ENCODE measurements at regions not wholly inside any gene's neighbourhood (a gene's known extent, or its start where the extent isn't known, plus 50 kb on each side); places are given as distances from the start of the nearest gene placed in this dataset.
A peak's percentile ranks its signal among the peaks of the same experiment; 100 is the strongest.

DNA sequence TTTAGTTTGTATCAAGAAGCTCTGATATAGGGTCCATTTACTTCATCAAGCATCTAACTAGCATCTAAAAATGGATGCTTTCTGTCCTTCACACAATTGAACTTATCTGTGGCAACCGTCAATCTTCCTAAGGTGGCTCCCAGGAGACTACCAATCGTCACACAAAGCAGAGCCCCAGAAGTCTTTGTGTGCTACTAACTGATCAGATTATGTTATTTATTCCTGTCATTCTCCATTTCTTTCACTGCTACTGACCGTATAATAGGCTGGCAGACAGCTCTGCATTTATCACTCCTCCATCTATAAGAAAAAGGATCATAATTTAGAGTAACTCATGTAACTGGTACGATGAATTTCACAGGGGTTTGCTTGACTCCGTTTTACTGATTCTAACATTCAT, 585.0 kb upstream of the NXPH2 start:
- peak overlapping the region; percentile 18 for H3K4me2 ChIP-seq (ENCODE audit: low read length)
- no peaks in the 10 kb centered on the region for H3K9me2 ChIP-seq (ENCODE audit: insufficient read depth, low read length)
- no peaks in the 10 kb centered on the region for H3K79me2 ChIP-seq (replicated peaks; ENCODE audit: insufficient read depth, low read length)
- H3K9ac ChIP-seq (ENCODE audit: low read length), result no peak overlapping the region
- no peak overlapping the region for H2AFZ ChIP-seq (ENCODE audit: low read depth, low read length)
- no peak for TF ChIP-seq TAF1 (IDR thresholded peaks at IDR 0.05; ENCODE audit: low read depth)
- no peak for TF ChIP-seq SMC3 (conservative IDR thresholded peaks at IDR 0.05; ENCODE audit: poor library complexity)
- no peak for TF ChIP-seq MXI1 (conservative IDR thresholded peaks at IDR 0.05; ENCODE audit: poor library complexity, severe bottlenecking)
- peak; percentile 90 for TF ChIP-seq POLR2AphosphoS5 (IDR thresholded peaks at IDR 0.05)
- TF ChIP-seq, protein P1, sequence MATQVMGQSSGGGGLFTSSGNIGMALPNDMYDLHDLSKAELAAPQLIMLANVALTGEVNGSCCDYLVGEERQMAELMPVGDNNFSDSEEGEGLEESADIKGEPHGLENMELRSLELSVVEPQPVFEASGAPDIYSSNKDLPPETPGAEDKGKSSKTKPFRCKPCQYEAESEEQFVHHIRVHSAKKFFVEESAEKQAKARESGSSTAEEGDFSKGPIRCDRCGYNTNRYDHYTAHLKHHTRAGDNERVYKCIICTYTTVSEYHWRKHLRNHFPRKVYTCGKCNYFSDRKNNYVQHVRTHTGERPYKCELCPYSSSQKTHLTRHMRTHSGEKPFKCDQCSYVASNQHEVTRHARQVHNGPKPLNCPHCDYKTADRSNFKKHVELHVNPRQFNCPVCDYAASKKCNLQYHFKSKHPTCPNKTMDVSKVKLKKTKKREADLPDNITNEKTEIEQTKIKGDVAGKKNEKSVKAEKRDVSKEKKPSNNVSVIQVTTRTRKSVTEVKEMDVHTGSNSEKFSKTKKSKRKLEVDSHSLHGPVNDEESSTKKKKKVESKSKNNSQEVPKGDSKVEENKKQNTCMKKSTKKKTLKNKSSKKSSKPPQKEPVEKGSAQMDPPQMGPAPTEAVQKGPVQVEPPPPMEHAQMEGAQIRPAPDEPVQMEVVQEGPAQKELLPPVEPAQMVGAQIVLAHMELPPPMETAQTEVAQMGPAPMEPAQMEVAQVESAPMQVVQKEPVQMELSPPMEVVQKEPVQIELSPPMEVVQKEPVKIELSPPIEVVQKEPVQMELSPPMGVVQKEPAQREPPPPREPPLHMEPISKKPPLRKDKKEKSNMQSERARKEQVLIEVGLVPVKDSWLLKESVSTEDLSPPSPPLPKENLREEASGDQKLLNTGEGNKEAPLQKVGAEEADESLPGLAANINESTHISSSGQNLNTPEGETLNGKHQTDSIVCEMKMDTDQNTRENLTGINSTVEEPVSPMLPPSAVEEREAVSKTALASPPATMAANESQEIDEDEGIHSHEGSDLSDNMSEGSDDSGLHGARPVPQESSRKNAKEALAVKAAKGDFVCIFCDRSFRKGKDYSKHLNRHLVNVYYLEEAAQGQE (IDR thresholded peaks at IDR 0.05; ENCODE audit: borderline replicate concordance), result no peak
- peak; percentile 92 for TF ChIP-seq EP300 (conservative IDR thresholded peaks at IDR 0.05; ENCODE audit: poor library complexity, severe bottlenecking)
- TF ChIP-seq EZH2 (IDR thresholded peaks at IDR 0.05; ENCODE audit: borderline replicate concordance, insufficient read depth, low read length, poor library complexity, severe bottlenecking), result no peak
- TF ChIP-seq RAD21 (conservative IDR thresholded peaks at IDR 0.05), result no peak
- TF ChIP-seq, protein P2, sequence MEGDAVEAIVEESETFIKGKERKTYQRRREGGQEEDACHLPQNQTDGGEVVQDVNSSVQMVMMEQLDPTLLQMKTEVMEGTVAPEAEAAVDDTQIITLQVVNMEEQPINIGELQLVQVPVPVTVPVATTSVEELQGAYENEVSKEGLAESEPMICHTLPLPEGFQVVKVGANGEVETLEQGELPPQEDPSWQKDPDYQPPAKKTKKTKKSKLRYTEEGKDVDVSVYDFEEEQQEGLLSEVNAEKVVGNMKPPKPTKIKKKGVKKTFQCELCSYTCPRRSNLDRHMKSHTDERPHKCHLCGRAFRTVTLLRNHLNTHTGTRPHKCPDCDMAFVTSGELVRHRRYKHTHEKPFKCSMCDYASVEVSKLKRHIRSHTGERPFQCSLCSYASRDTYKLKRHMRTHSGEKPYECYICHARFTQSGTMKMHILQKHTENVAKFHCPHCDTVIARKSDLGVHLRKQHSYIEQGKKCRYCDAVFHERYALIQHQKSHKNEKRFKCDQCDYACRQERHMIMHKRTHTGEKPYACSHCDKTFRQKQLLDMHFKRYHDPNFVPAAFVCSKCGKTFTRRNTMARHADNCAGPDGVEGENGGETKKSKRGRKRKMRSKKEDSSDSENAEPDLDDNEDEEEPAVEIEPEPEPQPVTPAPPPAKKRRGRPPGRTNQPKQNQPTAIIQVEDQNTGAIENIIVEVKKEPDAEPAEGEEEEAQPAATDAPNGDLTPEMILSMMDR (IDR thresholded peaks at IDR 0.05; ENCODE audit: poor library complexity, severe bottlenecking), result no peak
- H3F3A ChIP-seq (ENCODE audit: insufficient read depth, low read length, poor library complexity, severe bottlenecking), result peaks cover 4% of the 10 kb centered on the region
- H4K20me1 ChIP-seq (ENCODE audit: insufficient read depth), result no peaks in the 10 kb centered on the region
- no peaks in the 10 kb centered on the region for H3K36me3 ChIP-seq (ENCODE audit: insufficient read depth, low read length)
- H3K27me3 ChIP-seq (ENCODE audit: insufficient read depth, low read depth, low read length), result no peaks in the 10 kb centered on the region
- H3K4me3 ChIP-seq (ENCODE audit: low read length), result peak overlapping the region; percentile 36
- no peaks in the 10 kb centered on the region for H3K9me3 ChIP-seq (ENCODE audit: low read length)
- H3K27ac ChIP-seq (ENCODE audit: low read length), result peak overlapping the region; percentile 59

DNA sequence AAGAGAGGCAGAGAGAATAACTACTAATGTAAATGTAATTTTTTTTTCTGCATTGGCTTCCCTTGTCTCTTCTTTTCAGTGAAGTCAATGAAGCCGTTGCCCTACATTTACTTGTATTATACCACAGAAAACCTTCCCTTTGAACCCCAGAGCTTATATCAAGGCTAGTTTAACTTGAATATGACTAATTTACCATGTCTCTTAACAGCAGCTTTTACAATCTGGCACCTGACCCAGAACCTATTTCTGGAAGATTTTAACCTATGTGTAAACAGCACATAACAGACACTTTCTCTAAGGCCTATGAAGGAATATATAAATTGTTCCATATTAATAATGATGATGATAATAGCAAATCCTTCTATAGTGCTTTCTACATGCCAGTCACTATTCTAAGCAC, 580.5 kb upstream of the NXPH2 start:
- Histone ChIP-seq H3K9me2 (ENCODE audit: insufficient read depth, low read length) (no peaks in the 10 kb centered on the region), H3K4me2 (ENCODE audit: low read length) (no peak overlapping the region), H3K79me2 (replicated peaks; ENCODE audit: insufficient read depth, low read length) (no peaks in the 10 kb centered on the region), H3K36me3 (ENCODE audit: insufficient read depth, low read length) (no peaks in the 10 kb centered on the region), H3K27ac (ENCODE audit: low read length) (no peak overlapping the region), H2AFZ (ENCODE audit: low read depth, low read length) (no peak overlapping the region), H3K27me3 (ENCODE audit: insufficient read depth, low read depth, low read length) (no peaks in the 10 kb centered on the region), H4K20me1 (ENCODE audit: insufficient read depth) (no peaks in the 10 kb centered on the region), H3F3A (ENCODE audit: insufficient read depth, low read length, poor library complexity, severe bottlenecking) (peaks cover 4% of the 10 kb centered on the region), H3K9me3 (ENCODE audit: low read length) (no peaks in the 10 kb centered on the region), H3K4me3 (ENCODE audit: low read length) (no peak overlapping the region), H3K9ac (ENCODE audit: low read length) (no peak overlapping the region)
- no peak for TF ChIP-seq MXI1 (conservative IDR thresholded peaks at IDR 0.05; ENCODE audit: poor library complexity, severe bottlenecking)
- TF ChIP-seq, protein P1 (IDR thresholded peaks at IDR 0.05; ENCODE audit: borderline replicate concordance), result no peak
- no peak for TF ChIP-seq EZH2 (IDR thresholded peaks at IDR 0.05; ENCODE audit: borderline replicate concordance, insufficient read depth, low read length, poor library complexity, severe bottlenecking)
- TF ChIP-seq SMC3 (conservative IDR thresholded peaks at IDR 0.05; ENCODE audit: poor library complexity), result no peak
- peak; percentile 21 for TF ChIP-seq EP300 (conservative IDR thresholded peaks at IDR 0.05; ENCODE audit: poor library complexity, severe bottlenecking)
